ENCODE measurements at regions not wholly inside any gene's neighbourhood (a gene's known extent, or its start where the extent isn't known, plus 50 kb on each side); places are given as distances from the start of the nearest gene placed in this dataset.

- no peaks in the 10 kb centered on the region for H3K9me3 ChIP-seq
- H3K36me3 ChIP-seq (ENCODE audit: control insufficient read depth, insufficient read depth, low read length): no peaks in the 10 kb centered on the region
- H3K4me1 ChIP-seq: no peaks in the 10 kb centered on the region
- intact Hi-C loops (cut with micrococcal nuclease; ENCODE audit: unreplicated experiment): no loop called here
- Mint-ChIP-seq H3K36me3 (ENCODE audit: insufficient read depth, unreplicated experiment) (no peaks in the 10 kb centered on the region), H3K4me3 (ENCODE audit: unreplicated experiment) (no peak overlapping the region), H3K27me3 (ENCODE audit: insufficient read depth, unreplicated experiment) (no peaks in the 10 kb centered on the region), H3K4me1 (ENCODE audit: low read depth, unreplicated experiment) (no peaks in the 10 kb centered on the region), H3K27ac (ENCODE audit: unreplicated experiment) (no peak overlapping the region), H3K9me3 (ENCODE audit: unreplicated experiment) (peaks cover 10% of the 10 kb centered on the region)
- no peak for TF ChIP-seq CTCF (IDR thresholded peaks at IDR 0.05; ENCODE audit: insufficient read depth in 1 of 2, low read depth in 1 of 2, low read length in 1 of 2, severe bottlenecking in 1 of 2, unreplicated experiment in 1 of 2)
- ChIA-PET CTCF (interaction anchor here (0.6 kb wide), 2 partner anchors 28 to 99 kb away, joined by 3 read pairs; no protein-coding TSS in a partner anchor), POLR2A (no interaction called here)
- no TSS peak for BruUV-seq (replicated peaks)
- H3K27me3 ChIP-seq (replicated peaks; ENCODE audit: control insufficient read depth, insufficient read depth, low read length): no peaks in the 10 kb centered on the region
- no peak overlapping the region for H3K4me3 ChIP-seq (ENCODE audit: low read depth, low read length)
- no peak for DNase-seq
Observed at GRCh38 chr11:29243616-29244015, 773.2 kb downstream of the KCNA4 start.

- H3K4me1 Mint-ChIP-seq (ENCODE audit: low read depth, unreplicated experiment): no peaks in the 10 kb centered on the region
- H3K27ac Mint-ChIP-seq (ENCODE audit: unreplicated experiment): no peak overlapping the region
- Histone ChIP-seq H3K27me3 (replicated peaks; ENCODE audit: control insufficient read depth, insufficient read depth, low read length) (no peaks in the 10 kb centered on the region), H3K36me3 (ENCODE audit: control insufficient read depth, insufficient read depth, low read length) (no peaks in the 10 kb centered on the region), H3K4me3 (ENCODE audit: low read depth, low read length) (no peak overlapping the region), H3K4me1 (no peaks in the 10 kb centered on the region), H3K9me3 (no peaks in the 10 kb centered on the region)
- BruUV-seq (replicated peaks): no TSS peak
- no peaks in the 10 kb centered on the region for H3K36me3 Mint-ChIP-seq (ENCODE audit: insufficient read depth, unreplicated experiment)
- ChIA-PET POLR2A (no interaction called here), CTCF (no interaction called here)
- H3K4me3 Mint-ChIP-seq (ENCODE audit: unreplicated experiment): no peak overlapping the region
- H3K9me3 Mint-ChIP-seq (ENCODE audit: unreplicated experiment): no peaks in the 10 kb centered on the region
- no peak for DNase-seq
- intact Hi-C loops (cut with micrococcal nuclease; ENCODE audit: unreplicated experiment): no loop called here
- H3K27me3 Mint-ChIP-seq (ENCODE audit: insufficient read depth, unreplicated experiment): peaks cover 3% of the 10 kb centered on the region
- TF ChIP-seq CTCF (IDR thresholded peaks at IDR 0.05; ENCODE audit: insufficient read depth in 1 of 2, low read depth in 1 of 2, low read length in 1 of 2, severe bottlenecking in 1 of 2, unreplicated experiment in 1 of 2): no peak
Observed at GRCh38 chr11:29231991-29232390, 784.8 kb downstream of the KCNA4 start.

- POLR2A ChIA-PET: no interaction called here
Observed at GRCh38 chr11:29231586-29231985, 785.2 kb downstream of the KCNA4 start.

More at GRCh38 chr11:29231586-29231985, 785.2 kb downstream of the KCNA4 start:
- no peak for TF ChIP-seq CTCF (IDR thresholded peaks at IDR 0.05; ENCODE audit: insufficient read depth in 1 of 2, low read depth in 1 of 2, low read length in 1 of 2, severe bottlenecking in 1 of 2, unreplicated experiment in 1 of 2)
- no TSS peak for BruUV-seq (replicated peaks)
- Histone ChIP-seq H3K4me3 (ENCODE audit: low read depth, low read length) (no peak overlapping the region), H3K4me1 (no peaks in the 10 kb centered on the region), H3K27me3 (replicated peaks; ENCODE audit: control insufficient read depth, insufficient read depth, low read length) (no peaks in the 10 kb centered on the region), H3K36me3 (ENCODE audit: control insufficient read depth, insufficient read depth, low read length) (no peaks in the 10 kb centered on the region), H3K9me3 (no peaks in the 10 kb centered on the region)
- Mint-ChIP-seq H3K4me1 (ENCODE audit: low read depth, unreplicated experiment) (no peaks in the 10 kb centered on the region), H3K36me3 (ENCODE audit: insufficient read depth, unreplicated experiment) (no peaks in the 10 kb centered on the region), H3K4me3 (ENCODE audit: unreplicated experiment) (no peak overlapping the region), H3K27me3 (ENCODE audit: insufficient read depth, unreplicated experiment) (peaks cover 3% of the 10 kb centered on the region), H3K9me3 (ENCODE audit: unreplicated experiment) (no peaks in the 10 kb centered on the region), H3K27ac (ENCODE audit: unreplicated experiment) (no peak overlapping the region)
- CTCF ChIA-PET: no interaction called here
- DNase-seq: no peak
- intact Hi-C loops (cut with micrococcal nuclease; ENCODE audit: unreplicated experiment): no loop called here

All from Caco-2 (cell line).